ENCODE measurements at regions not wholly inside any gene's neighbourhood (a gene's known extent, or its start where the extent isn't known, plus 50 kb on each side); places are given as distances from the start of the nearest gene placed in this dataset.

- no peak for TF ChIP-seq SOX5 (CRISPR knock-in tag; IDR thresholded peaks at IDR 0.05; ENCODE audit: borderline replicate concordance)
- TF ChIP-seq ZNF12 (CRISPR knock-in tag; IDR thresholded peaks at IDR 0.05) = no peak
- TF ChIP-seq NFRKB (IDR thresholded peaks at IDR 0.05) = no peak
- no peak for TF ChIP-seq RBFOX2 (IDR thresholded peaks at IDR 0.05; ENCODE audit: low read depth, low read length)
- TF ChIP-seq CHCHD3 (CRISPR knock-in tag; IDR thresholded peaks at IDR 0.05) = no peak
- TF ChIP-seq SRY (CRISPR knock-in tag; IDR thresholded peaks at IDR 0.05) = no peak
Measured at GRCh38 chr5:82894716-82895115, 182.5 kb downstream of the TMEM167A start (continued).

- no peak for DNase-seq (ENCODE audit: low spot score)
- no peaks in the 10 kb centered on the region for H3K79me2 ChIP-seq (ENCODE audit: insufficient read depth, low read length)
- CTCF ChIA-PET (ENCODE audit: low intra/inter-chr PET ratio, low total read pairs) = no interaction called here
- H3K4me3 ChIP-seq (replicated peaks in 1 of 3; ENCODE audit: insufficient read depth in 1 of 3, low read depth in 2 of 3, low read length in 3 of 3) = no peak overlapping the region
- intact Hi-C loops (cut with micrococcal nuclease; ENCODE audit: unreplicated experiment) (no loop called here), in situ Hi-C loops (cut with HindIII; ENCODE audit: extremely low pct_ligation_motif_present, low pct_unique_long_range_greater_than_20kb) (no loop called here)
- no peak overlapping the region for H3K27ac ChIP-seq (ENCODE audit: extremely low read length, insufficient read depth, low read length)
- no peaks in the 10 kb centered on the region for H4K20me1 ChIP-seq (ENCODE audit: insufficient read depth, low read length)
- H3K4me1 ChIP-seq (ENCODE audit: insufficient read depth, low read length) = peaks cover 14% of the 10 kb centered on the region
- BruUV-seq (replicated peaks) = no TSS peak
- no peak overlapping the region for H3K4me2 ChIP-seq (ENCODE audit: low read depth, low read length)
- no peak overlapping the region for H3K9ac ChIP-seq (ENCODE audit: insufficient read depth, low read depth, low read length)
- WGBS (ENCODE audit: low lambda C conversion rate) = 31% methylated on average over 1 of the region's 1 CpG
- POLR2A ChIA-PET = no interaction called here
- FAIRE-seq = no peak
- no peak for ATAC-seq
- no peak for TF ChIP-seq HDAC6 (IDR thresholded peaks at IDR 0.05; ENCODE audit: low read depth, low read length)
- TF ChIP-seq TCF12 (IDR thresholded peaks at IDR 0.05) = no peak
- TF ChIP-seq TCF12 (CRISPR knock-in tag; IDR thresholded peaks at IDR 0.05) = no peak
- TF ChIP-seq SP140L (CRISPR knock-in tag; IDR thresholded peaks at IDR 0.05; ENCODE audit: borderline replicate concordance) = no peak
- no peak for TF ChIP-seq CENPBD1 (CRISPR knock-in tag; IDR thresholded peaks at IDR 0.05; ENCODE audit: borderline replicate concordance, low read depth)
- TF ChIP-seq HMGXB4 (CRISPR knock-in tag; IDR thresholded peaks at IDR 0.05; ENCODE audit: borderline replicate concordance in 1 of 2, low read depth in 1 of 2) = no peak
- TF ChIP-seq NFATC3 (CRISPR knock-in tag; IDR thresholded peaks at IDR 0.05) = no peak
- no peak for TF ChIP-seq MXD4 (CRISPR knock-in tag; IDR thresholded peaks at IDR 0.05)
- H3K36me3 ChIP-seq (replicated peaks in 1 of 2; ENCODE audit: control insufficient read depth in 1 of 2, insufficient read depth in 2 of 2, low read length in 2 of 2) = no peaks in the 10 kb centered on the region
- H2AFZ ChIP-seq (ENCODE audit: low read length) = no peak overlapping the region
- no peaks in the 10 kb centered on the region for H3K27me3 ChIP-seq (ENCODE audit: control insufficient read depth in 1 of 2, insufficient read depth in 2 of 2, low read length in 2 of 2)
- no peaks in the 10 kb centered on the region for H3K9me3 ChIP-seq (ENCODE audit: low read length)
Measured at GRCh38 chr5:82889088-82889487, 188.1 kb downstream of the TMEM167A start.

Data from HepG2 (cell line).